SJCRH30 (cell line): ENCODE measurements at regions not wholly inside any gene's neighbourhood (a gene's known extent, or its start where the extent isn't known, plus 50 kb on each side); places are given as distances from the start of the nearest gene placed in this dataset.

Experiments used
- DNase-seq, 2 experiments: peaks; one replicate each; pipeline ENCODE4 v3.0.0-alpha.2; 2015 to 2020
- H3K27ac ChIP-seq: fragments of 250-450 bp; sonication (Bioruptor Pico); 2 replicates; pipeline ENCODE4 v1.5.1; 2020; ENCODE audit warnings: mild to moderate bottlenecking, moderate library complexity
- H3K27me3 ChIP-seq: fragments of 250-450 bp; sonication (Bioruptor Pico); 2 replicates; pipeline ENCODE4 v1.5.1; 2020; ENCODE audit warnings: mild to moderate bottlenecking, moderate library complexity
- H3K36me3 ChIP-seq: fragments of 250-450 bp; sonication (Bioruptor Pico); 2 replicates; pipeline ENCODE4 v1.5.1; 2020; ENCODE audit warnings: mild to moderate bottlenecking, moderate library complexity
- H3K4me1 ChIP-seq: fragments of 250-450 bp; sonication (Bioruptor Pico); 2 replicates; pipeline ENCODE4 v1.5.1; 2020; ENCODE audit warnings: mild to moderate bottlenecking, moderate library complexity
- H3K4me3 ChIP-seq: fragments of 250-450 bp; sonication (Bioruptor Pico); 2 replicates; pipeline ENCODE4 v1.5.1; 2020; ENCODE audit warnings: mild to moderate bottlenecking, moderate library complexity
- H3K9me3 ChIP-seq: fragments of 250-450 bp; sonication (Bioruptor Pico); replicated peaks from 2 replicates; pipeline ENCODE4 v1.5.1; 2020; ENCODE audit warnings: mild to moderate bottlenecking, moderate library complexity

GRCh38 chr13:102462570-102462969 is 60.7 kb upstream of the FGF14 start:
- DNase-seq = no peak
- H3K27me3 ChIP-seq = no peaks in the 10 kb centered on the region

DNA sequence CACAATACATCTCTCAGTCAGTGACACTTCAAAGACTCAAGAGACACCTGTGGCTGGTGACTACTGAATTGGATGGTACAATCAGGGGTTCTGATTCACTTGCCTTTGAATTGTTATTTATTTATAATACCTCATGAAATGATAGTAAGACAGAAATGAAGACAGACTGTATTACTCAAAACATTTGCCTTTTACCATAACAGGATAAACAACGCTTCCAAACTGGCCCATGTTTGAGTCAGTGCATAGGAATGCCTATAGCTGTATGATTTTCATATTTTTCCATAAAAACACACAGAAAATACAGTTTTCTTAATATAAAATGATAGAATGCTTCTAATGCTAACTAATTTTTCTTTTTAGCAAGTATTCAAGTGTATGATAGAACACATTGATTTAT is 59.5 kb upstream of the FGF14 start:
- Histone ChIP-seq H3K27me3 (no peaks in the 10 kb centered on the region), H3K27ac (no peak overlapping the region), H3K9me3 (no peaks in the 10 kb centered on the region), H3K36me3 (no peaks in the 10 kb centered on the region), H3K4me1 (no peaks in the 10 kb centered on the region), H3K4me3 (no peak overlapping the region)
- no peak for DNase-seq

More at GRCh38 chr13:102462570-102462969, 60.7 kb upstream of the FGF14 start:
- no peak overlapping the region for H3K27ac ChIP-seq
- H3K9me3 ChIP-seq = no peaks in the 10 kb centered on the region
- no peaks in the 10 kb centered on the region for H3K4me1 ChIP-seq
- no peak overlapping the region for H3K4me3 ChIP-seq
- no peaks in the 10 kb centered on the region for H3K36me3 ChIP-seq

- DNase-seq = no peak
- Histone ChIP-seq H3K27ac (no peak overlapping the region), H3K4me1 (no peaks in the 10 kb centered on the region), H3K9me3 (no peaks in the 10 kb centered on the region), H3K36me3 (no peaks in the 10 kb centered on the region), H3K4me3 (no peak overlapping the region), H3K27me3 (no peaks in the 10 kb centered on the region)
Observed at GRCh38 chr13:102460806-102461205, 59.0 kb upstream of the FGF14 start.

DNA sequence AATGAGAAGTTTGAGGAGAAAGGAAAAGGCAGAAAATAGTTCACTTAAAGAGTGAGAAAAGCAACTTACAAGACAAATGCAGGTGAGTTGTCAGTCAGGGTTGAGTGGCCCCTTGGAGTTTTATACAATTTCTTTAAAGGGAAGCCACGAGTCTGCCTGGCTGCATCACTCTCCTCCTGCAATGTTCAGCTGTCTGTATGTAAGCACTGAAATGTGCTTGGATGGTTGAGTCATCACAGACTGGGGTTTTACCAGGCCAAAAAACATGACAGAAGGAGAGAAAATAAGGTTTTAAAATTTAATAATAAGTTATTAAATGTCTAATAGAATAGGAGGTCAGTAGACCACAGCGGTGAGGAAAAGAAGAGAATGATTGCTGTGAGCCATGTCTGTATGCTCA is 51.0 kb upstream of the FGF14 start:
- H3K27me3 ChIP-seq = no peaks in the 10 kb centered on the region
- H3K36me3 ChIP-seq = no peaks in the 10 kb centered on the region
- no peak for DNase-seq
- no peak overlapping the region for H3K27ac ChIP-seq
- H3K4me1 ChIP-seq = no peaks in the 10 kb centered on the region
- H3K9me3 ChIP-seq = no peaks in the 10 kb centered on the region
- no peak overlapping the region for H3K4me3 ChIP-seq
